GM06990 (cell line): ENCODE measurements at regions not wholly inside any gene's neighbourhood (a gene's known extent, or its start where the extent isn't known, plus 50 kb on each side); places are given as distances from the start of the nearest gene placed in this dataset.

Experiments
- DNase-seq: peaks from one replicate; pipeline ENCODE4 v3.0.0-alpha.2; 2011; ENCODE audit not compliant: insufficient read length; ENCODE audit errors: extremely low read depth
- H3K27me3 ChIP-seq: replicated peaks from 2 replicates; pipeline ENCODE4 v1.6.0; 2011; ENCODE audit warnings: low read length; ENCODE audit not compliant: control insufficient read depth, insufficient read depth
- H3K36me3 ChIP-seq: 2 replicates; pipeline ENCODE4 v1.5.1; 2011; ENCODE audit warnings: low read length; ENCODE audit not compliant: control insufficient read depth, insufficient read depth
- H3K4me3 ChIP-seq: replicated peaks from 2 replicates; pipeline ENCODE4 v1.5.1; 2011; ENCODE audit warnings: low read depth, mild to moderate bottlenecking, control low read depth, low read length
- TF ChIP-seq, protein P1 (sequence below): IDR thresholded peaks from 2 replicates; pipeline ENCODE4 v1.5.1; 2011; ENCODE audit warnings: low read length, control low read depth, mild to moderate bottlenecking, inconsistent platforms; ENCODE audit not compliant: insufficient read depth, poor library complexity, severe bottlenecking

GRCh38 chr1:96002201-96002600 lies 719.4 kb upstream of the PTBP2 start:
- Histone ChIP-seq H3K27me3 (no peaks in the 10 kb centered on the region), H3K36me3 (no peaks in the 10 kb centered on the region), H3K4me3 (no peak overlapping the region)
- TF ChIP-seq, protein P1, sequence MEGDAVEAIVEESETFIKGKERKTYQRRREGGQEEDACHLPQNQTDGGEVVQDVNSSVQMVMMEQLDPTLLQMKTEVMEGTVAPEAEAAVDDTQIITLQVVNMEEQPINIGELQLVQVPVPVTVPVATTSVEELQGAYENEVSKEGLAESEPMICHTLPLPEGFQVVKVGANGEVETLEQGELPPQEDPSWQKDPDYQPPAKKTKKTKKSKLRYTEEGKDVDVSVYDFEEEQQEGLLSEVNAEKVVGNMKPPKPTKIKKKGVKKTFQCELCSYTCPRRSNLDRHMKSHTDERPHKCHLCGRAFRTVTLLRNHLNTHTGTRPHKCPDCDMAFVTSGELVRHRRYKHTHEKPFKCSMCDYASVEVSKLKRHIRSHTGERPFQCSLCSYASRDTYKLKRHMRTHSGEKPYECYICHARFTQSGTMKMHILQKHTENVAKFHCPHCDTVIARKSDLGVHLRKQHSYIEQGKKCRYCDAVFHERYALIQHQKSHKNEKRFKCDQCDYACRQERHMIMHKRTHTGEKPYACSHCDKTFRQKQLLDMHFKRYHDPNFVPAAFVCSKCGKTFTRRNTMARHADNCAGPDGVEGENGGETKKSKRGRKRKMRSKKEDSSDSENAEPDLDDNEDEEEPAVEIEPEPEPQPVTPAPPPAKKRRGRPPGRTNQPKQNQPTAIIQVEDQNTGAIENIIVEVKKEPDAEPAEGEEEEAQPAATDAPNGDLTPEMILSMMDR = no peak
- DNase-seq = no peak

DNA sequence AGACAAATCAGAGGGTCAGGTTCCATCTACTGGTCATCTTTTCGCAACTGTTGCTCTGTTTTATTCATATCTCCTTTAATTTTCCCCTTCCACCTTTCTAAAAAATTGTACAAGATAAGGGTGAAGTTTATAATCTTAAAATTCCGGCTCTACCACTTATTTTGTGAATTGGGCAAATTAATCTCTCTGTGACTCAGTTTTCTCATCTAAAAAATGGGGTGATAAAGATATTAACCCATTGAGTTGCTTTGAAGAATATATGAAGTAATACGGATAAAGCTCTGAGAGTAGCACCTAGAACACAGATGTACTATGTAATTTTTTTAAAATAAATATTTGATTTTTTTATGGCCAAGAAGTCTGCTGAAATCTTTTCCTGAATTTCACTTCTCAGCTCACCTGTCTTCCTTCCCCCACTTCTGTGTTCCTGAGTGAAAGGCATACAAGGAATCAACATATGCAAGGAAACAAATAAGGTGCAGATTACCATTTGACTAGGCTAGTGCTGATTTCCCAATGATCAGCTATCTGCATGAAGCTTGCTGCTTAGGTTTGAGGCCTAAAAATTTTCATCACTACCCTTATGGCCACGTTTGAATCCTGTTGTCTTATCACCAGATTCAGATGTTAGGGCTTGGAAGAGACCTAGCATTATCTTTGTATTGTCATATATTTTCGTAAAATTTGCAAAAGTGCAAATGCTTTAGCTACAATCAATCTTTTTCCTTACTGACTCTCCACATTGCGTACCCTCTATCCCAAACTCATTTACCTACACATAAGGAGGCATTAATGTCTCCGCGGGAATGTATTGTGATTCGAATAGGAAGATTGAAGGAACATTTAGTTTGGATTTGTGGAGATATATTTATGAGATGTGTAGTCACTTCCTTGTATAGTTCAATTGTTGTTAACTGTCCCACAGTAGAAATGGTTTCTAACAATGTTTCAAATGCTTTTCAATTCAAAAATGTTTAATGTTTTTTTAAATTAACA lies 718.3 kb upstream of the PTBP2 start:
- Histone ChIP-seq H3K36me3 (no peaks in the 10 kb centered on the region), H3K4me3 (no peak overlapping the region), H3K27me3 (no peaks in the 10 kb centered on the region)
- TF ChIP-seq, protein P1 = no peak
- DNase-seq = no peak

- H3K27me3 ChIP-seq = no peaks in the 10 kb centered on the region
- no peaks in the 10 kb centered on the region for H3K36me3 ChIP-seq
- DNase-seq = no peak
- TF ChIP-seq, protein P1 = no peak
- no peak overlapping the region for H3K4me3 ChIP-seq
These were observed 711.7 kb upstream of the PTBP2 start for GRCh38 chr1:96009831-96010434.

GRCh38 chr1:96011606-96012005 lies 710.0 kb upstream of the PTBP2 start:
- TF ChIP-seq, protein P1 = no peak
- Histone ChIP-seq H3K4me3 (no peak overlapping the region), H3K27me3 (no peaks in the 10 kb centered on the region), H3K36me3 (no peaks in the 10 kb centered on the region)
- DNase-seq = no peak

DNA sequence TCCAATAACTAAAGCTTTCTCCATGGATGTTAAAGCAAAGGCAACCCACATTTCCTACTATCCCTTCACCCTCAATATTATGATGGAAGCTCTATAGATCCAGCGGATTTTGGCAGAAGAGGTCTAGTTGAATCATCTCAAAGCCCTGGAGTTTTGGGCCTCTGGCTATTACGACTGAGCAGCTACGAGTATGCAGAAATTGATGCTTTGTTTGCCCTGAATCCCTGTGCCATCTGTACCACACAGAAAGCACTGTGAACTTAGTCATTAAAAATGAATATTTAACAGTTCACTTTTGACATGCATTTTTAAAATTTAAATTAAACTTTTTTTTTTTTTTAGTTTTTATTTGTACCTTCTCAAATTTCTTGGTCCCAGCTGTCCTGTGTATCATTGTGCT lies 705.4 kb upstream of the PTBP2 start:
- no peaks in the 10 kb centered on the region for H3K36me3 ChIP-seq
- H3K27me3 ChIP-seq = no peaks in the 10 kb centered on the region
- TF ChIP-seq, protein P1 = no peak
- no peak overlapping the region for H3K4me3 ChIP-seq
- DNase-seq = no peak
